CD4-positive, alpha-beta T cell (primary cell): ENCODE measurements at regions not wholly inside any gene's neighbourhood (a gene's known extent, or its start where the extent isn't known, plus 50 kb on each side); places are given as distances from the start of the nearest gene placed in this dataset.

Source experiments
- ATAC-seq: fragments of 200-7000 bp; cut with Tn5 transposase; one replicate; pipeline ENCODE4 v1.10.0; 2022; ENCODE audit warnings: mild to moderate bottlenecking; ENCODE audit not compliant: poor library complexity
- CTCF ChIA-PET: fragments of 350-600 bp; sonication (Branson Sonifier 250); formaldehyde crosslinking; loops from one replicate; lab custom pipeline; 2021; ENCODE audit warnings: antibody characterized with exemption, inconsistent platforms; lab: Charles Lee
- POLR2A ChIA-PET: fragments of 350-600 bp; sonication (Branson Sonifier 250); formaldehyde crosslinking; loops from one replicate; lab custom pipeline; 2021; ENCODE audit warnings: antibody characterized with exemption, inconsistent platforms; lab: Charles Lee
- DNase-seq, 14 experiments: peaks; one replicate each; pipeline ENCODE4 v3.0.0-alpha.2; 2013 to 2020; ENCODE audit warnings: mixed read lengths in 2 of 14
- H3K27ac ChIP-seq, 2 donors: one replicate each; pipeline versions ENCODE4 v1.5.1 to v1.7.0; 2013; ENCODE audit warnings: low read length in 2 of 2, low read depth in 1 of 2, mild to moderate bottlenecking in 1 of 2
- H3K27me3 ChIP-seq, 2 experiments: 1 replicate in 1 of 2; 2 replicates in 1 of 2; pipeline versions ENCODE4 v1.6.1 to v1.7.0; 2013; ENCODE audit warnings: low read length in 2 of 2, control low read depth in 1 of 2, mild to moderate bottlenecking in 1 of 2, moderate library complexity in 1 of 2; ENCODE audit not compliant: insufficient read depth in 2 of 2, control insufficient read depth in 1 of 2
- H3K36me3 ChIP-seq: one replicate; pipeline ENCODE4 v1.6.1; 2013; ENCODE audit warnings: low read length, control low read depth; ENCODE audit not compliant: insufficient read depth
- H3K4me1 ChIP-seq: one replicate; pipeline ENCODE4 v1.6.1; 2013; ENCODE audit warnings: low read length, control low read depth; ENCODE audit not compliant: insufficient read depth
- H3K4me3 ChIP-seq: one replicate; pipeline ENCODE4 v1.5.1; 2013; ENCODE audit warnings: mild to moderate bottlenecking, low read length, moderate library complexity
- H3K9me3 ChIP-seq, 2 experiments: 1 replicate in 1 of 2; 2 replicates in 1 of 2; pipeline versions ENCODE4 v1.6.1 to v1.7.0; 2013; ENCODE audit warnings: low read length in 2 of 2, mild to moderate bottlenecking in 2 of 2, control low read depth in 1 of 2, moderate library complexity in 1 of 2; ENCODE audit not compliant: control insufficient read depth in 1 of 2, insufficient read depth in 1 of 2
- H3K27ac Mint-ChIP-seq: one replicate; pipeline ENCODE4 v1.8.0; 2020; ENCODE audit warnings: mixed read lengths
- H3K27me3 Mint-ChIP-seq: one replicate; pipeline ENCODE4 v1.8.0; 2021; ENCODE audit warnings: mixed read lengths
- H3K36me3 Mint-ChIP-seq: one replicate; pipeline ENCODE4 v1.8.0; 2021; ENCODE audit warnings: low read depth, mixed read lengths
- H3K4me1 Mint-ChIP-seq: one replicate; pipeline ENCODE4 v1.8.0; 2021; ENCODE audit warnings: low read depth, mixed read lengths
- H3K4me3 Mint-ChIP-seq: one replicate; pipeline ENCODE4 v1.8.0; 2020; ENCODE audit warnings: mild to moderate bottlenecking, mixed read lengths
- H3K9me3 Mint-ChIP-seq: one replicate; pipeline ENCODE4 v1.8.0; 2020; ENCODE audit warnings: mixed read lengths
- intact Hi-C, 2 experiments: fragments of 100-400 bp; cut with DNase I in 1 of 2; cut with micrococcal nuclease in 1 of 2; formaldehyde crosslinking; loops; one replicate each; pipeline versions ENCODE4 v1.15.1 to v1.9.0; 2023 to 2025; cut with DNase I, micrococcal nuclease
- TF ChIP-seq, protein P1 (sequence below): fragments of 200-600 bp; IDR thresholded peaks from one replicate; pipeline ENCODE4 v1.8.0; 2022; ENCODE audit warnings: antibody characterized with exemption, mild to moderate bottlenecking

DNA sequence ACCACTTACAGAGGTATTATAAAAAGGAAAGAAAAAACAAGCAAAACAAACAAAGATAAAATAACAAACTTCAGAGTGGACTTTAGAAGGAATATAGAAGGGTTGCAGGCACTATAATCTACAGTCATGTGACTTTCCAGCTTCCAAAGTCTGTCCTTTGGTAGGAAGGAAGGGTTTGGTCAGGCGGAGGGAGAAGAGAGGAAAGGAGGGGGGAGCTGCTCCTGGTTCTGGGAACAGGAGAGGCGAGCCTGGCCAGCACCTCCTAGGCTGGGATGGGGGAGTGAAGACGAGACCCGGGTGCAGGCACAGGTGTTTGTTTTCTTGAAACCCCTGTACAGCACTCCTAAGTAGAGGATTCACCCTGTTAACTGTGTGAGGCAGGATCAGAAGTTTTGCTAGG is 53.8 kb upstream of the GATA6 start:
- intact Hi-C loops = no loop called here
- POLR2A ChIA-PET = no interaction called here
- H3K4me3 ChIP-seq = no peak overlapping the region

More for the DNA sequence above, 53.8 kb upstream of the GATA6 start:
- Histone ChIP-seq H3K27me3 (no peaks in the 10 kb centered on the region), H3K9me3 (peaks cover 0 to under 1% of the 10 kb centered on the region in 2 experiments), H3K27ac (no peak overlapping the region), H3K4me1 (no peaks in the 10 kb centered on the region), H3K36me3 (no peaks in the 10 kb centered on the region)
- Mint-ChIP-seq H3K4me1 (no peaks in the 10 kb centered on the region), H3K9me3 (peaks cover 5% of the 10 kb centered on the region), H3K27ac (no peak overlapping the region), H3K27me3 (peaks cover 4% of the 10 kb centered on the region), H3K4me3 (no peak overlapping the region), H3K36me3 (no peaks in the 10 kb centered on the region)
- TF ChIP-seq, protein P1, sequence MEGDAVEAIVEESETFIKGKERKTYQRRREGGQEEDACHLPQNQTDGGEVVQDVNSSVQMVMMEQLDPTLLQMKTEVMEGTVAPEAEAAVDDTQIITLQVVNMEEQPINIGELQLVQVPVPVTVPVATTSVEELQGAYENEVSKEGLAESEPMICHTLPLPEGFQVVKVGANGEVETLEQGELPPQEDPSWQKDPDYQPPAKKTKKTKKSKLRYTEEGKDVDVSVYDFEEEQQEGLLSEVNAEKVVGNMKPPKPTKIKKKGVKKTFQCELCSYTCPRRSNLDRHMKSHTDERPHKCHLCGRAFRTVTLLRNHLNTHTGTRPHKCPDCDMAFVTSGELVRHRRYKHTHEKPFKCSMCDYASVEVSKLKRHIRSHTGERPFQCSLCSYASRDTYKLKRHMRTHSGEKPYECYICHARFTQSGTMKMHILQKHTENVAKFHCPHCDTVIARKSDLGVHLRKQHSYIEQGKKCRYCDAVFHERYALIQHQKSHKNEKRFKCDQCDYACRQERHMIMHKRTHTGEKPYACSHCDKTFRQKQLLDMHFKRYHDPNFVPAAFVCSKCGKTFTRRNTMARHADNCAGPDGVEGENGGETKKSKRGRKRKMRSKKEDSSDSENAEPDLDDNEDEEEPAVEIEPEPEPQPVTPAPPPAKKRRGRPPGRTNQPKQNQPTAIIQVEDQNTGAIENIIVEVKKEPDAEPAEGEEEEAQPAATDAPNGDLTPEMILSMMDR = no peak
- DNase-seq (no peak), ATAC-seq (no peak)
- CTCF ChIA-PET = no interaction called here
